ENCODE measurements at regions not wholly inside any gene's neighbourhood (a gene's known extent, or its start where the extent isn't known, plus 50 kb on each side); places are given as distances from the start of the nearest gene placed in this dataset.

DNA sequence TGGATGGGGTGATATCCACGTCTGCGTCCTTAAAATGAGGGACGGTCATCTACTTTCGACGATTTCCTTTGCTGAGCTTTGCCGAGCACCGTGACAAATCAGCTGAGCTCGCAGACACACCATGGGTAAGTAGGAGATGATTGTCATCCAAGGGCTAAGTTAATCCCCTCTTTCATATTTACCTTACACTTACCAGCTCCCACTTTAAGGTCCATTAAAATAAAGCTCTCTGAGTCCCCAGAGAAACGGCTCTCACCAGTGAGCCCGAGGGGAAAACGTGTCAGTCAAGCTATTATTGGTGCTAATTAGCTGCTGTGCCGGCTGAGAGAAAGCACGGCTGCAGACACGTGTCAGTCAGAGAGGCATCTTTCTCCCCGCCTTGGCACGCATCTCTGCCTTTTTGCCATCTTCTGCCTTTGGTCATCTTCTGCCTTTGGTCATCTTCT is 72.2 kb downstream of the CRLF2 start:
- no peaks in the 10 kb centered on the region for H3K79me2 ChIP-seq (ENCODE audit: control insufficient read depth, insufficient read depth, low read length)
- H3K9ac ChIP-seq (ENCODE audit: control insufficient read depth, insufficient read depth, low read length) = no peak overlapping the region
- H3K4me1 ChIP-seq (ENCODE audit: control insufficient read depth, insufficient read depth, low read length) = no peaks in the 10 kb centered on the region
- in situ Hi-C loops (cut with MboI) (no loop called here), intact Hi-C loops (cut with micrococcal nuclease; ENCODE audit: unreplicated experiment) (no loop called here)
- H3K36me3 ChIP-seq (ENCODE audit: control insufficient read depth in 2 of 2, insufficient read depth in 2 of 2, low read length in 1 of 2) = no peaks in the 10 kb centered on the region
- H3K4me2 ChIP-seq (ENCODE audit: control insufficient read depth, insufficient read depth) = no peak overlapping the region
- H3K4me3 ChIP-seq = no peak overlapping the region
- no peaks in the 10 kb centered on the region; the same call in 2 of the 3 replicates for H3K9me3 ChIP-seq (replicated peaks; ENCODE audit: control insufficient read depth, insufficient read depth, low read length)
- SMC1A ChIA-PET (ENCODE audit: uncharacterized antibody, unreplicated experiment) = no interaction called here
- BruUV-seq (replicated peaks) = no TSS peak
- 57% methylated on average over 16 of the region's 16 CpGs for WGBS (ENCODE audit: insufficient coverage, insufficient replicate concordance, low lambda C conversion rate, missing lambda C conversion rate)
- POLR2A ChIA-PET = no interaction called here
- H4K20me1 ChIP-seq (ENCODE audit: control insufficient read depth, insufficient read depth) = no peaks in the 10 kb centered on the region
- H3K27me3 ChIP-seq (replicated peaks in 1 of 2; ENCODE audit: control insufficient read depth in 2 of 2, insufficient read depth in 2 of 2, low read length in 1 of 2) = no peaks in the 10 kb centered on the region
- H2AFZ ChIP-seq (ENCODE audit: control insufficient read depth, low read depth, low read length) = no peak overlapping the region
- CTCF ChIA-PET = no interaction called here
- FAIRE-seq = no peak
- DNase-seq (ENCODE audit: low read depth, low spot score) = no peak
- ATAC-seq = no peak
- TF ChIP-seq GABPA (IDR thresholded peaks at IDR 0.05; ENCODE audit: low read depth) (no peak), PRDM15 (CRISPR knock-in tag; IDR thresholded peaks at IDR 0.05) (no peak), GATAD2B (conservative IDR thresholded peaks at IDR 0.05; ENCODE audit: low read depth) (no peak), JUND (IDR thresholded peaks at IDR 0.05; ENCODE audit: low read depth, low read length) (no peak), TCF12 (IDR thresholded peaks at IDR 0.05; ENCODE audit: low read depth, low read length) (no peak), SMAD1 (IDR thresholded peaks at IDR 0.05; ENCODE audit: low read depth, partially characterized antibody) (no peak), ZBTB33 (IDR thresholded peaks at IDR 0.05) (no peak), FOXK2 (IDR thresholded peaks at IDR 0.05) (no peak), POLR2AphosphoS5 (IDR thresholded peaks at IDR 0.05; ENCODE audit: low read length) (no peak), HCFC1 (IDR thresholded peaks at IDR 0.05; ENCODE audit: low read length) (no peak)
- H3K27ac ChIP-seq (ENCODE audit: control insufficient read depth, insufficient read depth) = no peak overlapping the region
- RAD21 ChIA-PET (ENCODE audit: unreplicated experiment) = no interaction called here
